Astrocyte of the cerebellum (primary cell): ENCODE measurements at regions not wholly inside any gene's neighbourhood (a gene's known extent, or its start where the extent isn't known, plus 50 kb on each side); places are given as distances from the start of the nearest gene placed in this dataset.

Experiments
- DNase-seq: peaks from one replicate; pipeline ENCODE4 v3.0.0-alpha.2; 2011; ENCODE audit warnings: low read depth
- H3K4me3 ChIP-seq: 2 replicates; pipeline ENCODE4 v1.5.1; 2011; ENCODE audit warnings: mild to moderate bottlenecking, low read depth, low read length, moderate library complexity
- CTCF ChIP-seq: IDR thresholded peaks from 2 replicates; pipeline ENCODE4 v1.5.1; 2012; ENCODE audit warnings: low read length, low read depth, moderate library complexity, mild to moderate bottlenecking; ENCODE audit errors: missing control alignments
- in situ Hi-C: cut with HindIII; loops from 2 replicates; pipeline ENCODE4 v1.10.0; 2017; ENCODE audit warnings: low sequenced_read_pairs

- DNase-seq: no peak
- in situ Hi-C loops: no loop called here
- TF ChIP-seq CTCF: no peak
- no peak overlapping the region for H3K4me3 ChIP-seq
Measured at GRCh38 chr5:56566374-56567249, 248.7 kb upstream of the MAP3K1 start.

GRCh38 chr5:56565644-56566043 is 249.7 kb upstream of the MAP3K1 start:
- in situ Hi-C loops: no loop called here
- DNase-seq: no peak
- TF ChIP-seq CTCF: no peak

GRCh38 chr5:56565283-56565615 is 250.1 kb upstream of the MAP3K1 start:
- H3K4me3 ChIP-seq: no peak overlapping the region
- in situ Hi-C loops: no loop called here
- no peak for DNase-seq
- TF ChIP-seq CTCF: no peak

More at GRCh38 chr5:56565644-56566043, 249.7 kb upstream of the MAP3K1 start:
- no peak overlapping the region for H3K4me3 ChIP-seq

- in situ Hi-C loops: no loop called here
- H3K4me3 ChIP-seq: no peak overlapping the region
- no peak for TF ChIP-seq CTCF
- DNase-seq: no peak
Measured at GRCh38 chr5:56564541-56565282, 250.6 kb upstream of the MAP3K1 start.

GRCh38 chr5:56561455-56561854 is 253.9 kb upstream of the MAP3K1 start:
- DNase-seq: no peak
- in situ Hi-C loops: no loop called here

More at GRCh38 chr5:56561455-56561854, 253.9 kb upstream of the MAP3K1 start:
- TF ChIP-seq CTCF: no peak
- H3K4me3 ChIP-seq: no peak overlapping the region
